Heart right ventricle (tissue), 16 donors: ENCODE measurements at regions not wholly inside any gene's neighbourhood (a gene's known extent, or its start where the extent isn't known, plus 50 kb on each side); places are given as distances from the start of the nearest gene placed in this dataset.

Source experiments
- ATAC-seq, 8 donors: fragments of 200-7000 bp; cut with Tn5 transposase; one replicate each; pipeline ENCODE4 v1.9.1; 2020; ENCODE audit warnings: mild to moderate bottlenecking in 8 of 8, moderate library complexity in 8 of 8, moderate number of reproducible peaks in 1 of 8
- DNase-seq, 2 donors: peaks; one replicate each; pipeline ENCODE4 v3.0.0-alpha.2; 2020
- H3K27ac ChIP-seq, 10 donors: fragments of 200-600 bp; sonication (generic) in 2 of 10; one replicate each; pipeline versions ENCODE4 v1.5.0 to v1.8.0; 2020 to 2022; ENCODE audit warnings: mild to moderate bottlenecking in 3 of 10
- H3K27me3 ChIP-seq, 7 donors: fragments of 200-600 bp; one replicate each; pipeline ENCODE4 v1.8.0; 2021 to 2022; ENCODE audit warnings: mild to moderate bottlenecking in 2 of 7
- H3K36me3 ChIP-seq, 9 donors: fragments of 200-600 bp; sonication (generic) in 1 of 9; one replicate each; pipeline versions ENCODE4 v1.5.0 to v1.8.0; 2020 to 2022; ENCODE audit warnings: mild to moderate bottlenecking in 2 of 9
- H3K4me1 ChIP-seq, 9 donors: fragments of 200-600 bp; sonication (generic) in 1 of 9; one replicate each; pipeline versions ENCODE4 v1.5.0 to v1.8.0; 2020 to 2022; ENCODE audit warnings: mild to moderate bottlenecking in 4 of 9
- H3K4me3 ChIP-seq, 10 donors: fragments of 200-600 bp; sonication (generic) in 2 of 10; one replicate each; pipeline versions ENCODE4 v1.5.0 to v1.8.0; 2020 to 2022; ENCODE audit warnings: mild to moderate bottlenecking in 7 of 10, moderate library complexity in 2 of 10
- H3K9me3 ChIP-seq, 11 donors: fragments of 200-600 bp in 10 of 11; sonication (generic) in 2 of 11; one replicate each; pipeline versions ENCODE4 v1.5.0 to v1.8.0; 2013 to 2022; ENCODE audit warnings: mild to moderate bottlenecking in 2 of 11, control low read depth in 1 of 11, moderate library complexity in 1 of 11
- WGBS, 2 donors: extraction: QIAGEN DNeasy Blood & Tissue Kit; methylation state at CpG; one replicate each; pipeline ENCODE4 v1.1.7; 2013; ENCODE audit warnings: inconsistent platforms in 1 of 2; 5-methylcytosine and 5-hydroxymethylcytosine counted together
- intact Hi-C, 10 donors: fragments of 100-400 bp; cut with DNase I; formaldehyde crosslinking; loops; one replicate each; pipeline versions ENCODE4 v1.11.1 to v1.14.2; 2022
- TF ChIP-seq, protein P1 (sequence below), 9 donors: fragments of 200-600 bp; sonication (generic) in 2 of 9; IDR thresholded peaks; one replicate each; pipeline versions ENCODE4 v1.5.0 to v1.8.0; 2021 to 2022; ENCODE audit warnings: antibody characterized with exemption in 9 of 9, mild to moderate bottlenecking in 5 of 9, moderate library complexity in 1 of 9
- donor health status: Arrhythmogenic right ventricular cardiomyopathy.
- donor health status: ischemic (EF 13 %, LVEDD 7.1; RV severe dilation, severe dysfunction).
- donor health status: healthy with polysubstance abuse.
- donor health status: DM: no; HTN: yes; CAD: no.
- donor health status: DM: no; HTN: no; CAD: no.
- donor health status: ischemic (EF 25% LVEDD 6.9; RV normal size, moderate dysfunction).
- donor health status: ischemic (EF 25% LVEDD 5.7; RV mildly dilated, moderate dysfunction).
- donor health status: healthy.
- donor health status: DM: yes; HTN: yes; CAD: no.
- donor health status: Ischemic cardiomyopathy.
- donor health status: ischemic (EF 35%, LVEDD 5.7; RV mildly dilated, moderate dysfunction).
- donor health status: nonischemic (EF 11% LVEDD 7.7; RV severe dilation, severe dysfunction).
- donor health status: DM: yes; HTN: yes; CAD: no.
- donor health status: PGD.
- donor health status: ischemic (EF 29% LVEDD 5.4; RV normal size, mild dysfunction).
- donor health status: nonischemic (EF 23%, LVEDD 6.1; RV moderate dilation, normal function).

GRCh38 chr14:29493849-29494248, 433.8 kb downstream of the PRKD1 start:
- H3K27me3 ChIP-seq, result peaks cover 0 to 2% (median 0%) of the 10 kb centered on the region in 7 donors
- WGBS, 2 donors, result 58 to 72% methylated on average over 4 of the region's 4 CpGs
- H3K4me1 ChIP-seq, result no peaks in the 10 kb centered on the region
- H3K36me3 ChIP-seq, result no peaks in the 10 kb centered on the region
- TF ChIP-seq, protein P1, sequence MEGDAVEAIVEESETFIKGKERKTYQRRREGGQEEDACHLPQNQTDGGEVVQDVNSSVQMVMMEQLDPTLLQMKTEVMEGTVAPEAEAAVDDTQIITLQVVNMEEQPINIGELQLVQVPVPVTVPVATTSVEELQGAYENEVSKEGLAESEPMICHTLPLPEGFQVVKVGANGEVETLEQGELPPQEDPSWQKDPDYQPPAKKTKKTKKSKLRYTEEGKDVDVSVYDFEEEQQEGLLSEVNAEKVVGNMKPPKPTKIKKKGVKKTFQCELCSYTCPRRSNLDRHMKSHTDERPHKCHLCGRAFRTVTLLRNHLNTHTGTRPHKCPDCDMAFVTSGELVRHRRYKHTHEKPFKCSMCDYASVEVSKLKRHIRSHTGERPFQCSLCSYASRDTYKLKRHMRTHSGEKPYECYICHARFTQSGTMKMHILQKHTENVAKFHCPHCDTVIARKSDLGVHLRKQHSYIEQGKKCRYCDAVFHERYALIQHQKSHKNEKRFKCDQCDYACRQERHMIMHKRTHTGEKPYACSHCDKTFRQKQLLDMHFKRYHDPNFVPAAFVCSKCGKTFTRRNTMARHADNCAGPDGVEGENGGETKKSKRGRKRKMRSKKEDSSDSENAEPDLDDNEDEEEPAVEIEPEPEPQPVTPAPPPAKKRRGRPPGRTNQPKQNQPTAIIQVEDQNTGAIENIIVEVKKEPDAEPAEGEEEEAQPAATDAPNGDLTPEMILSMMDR (IDR thresholded peaks at IDR 0.05), result no peak
- no peak overlapping the region for H3K4me3 ChIP-seq
- no peak overlapping the region for H3K27ac ChIP-seq
- intact Hi-C loops, result no loop called here
- DNase-seq (no peak), ATAC-seq (no peak)
- H3K9me3 ChIP-seq, result peaks cover 0 to 10% (median 0%) of the 10 kb centered on the region in 11 donors

DNA sequence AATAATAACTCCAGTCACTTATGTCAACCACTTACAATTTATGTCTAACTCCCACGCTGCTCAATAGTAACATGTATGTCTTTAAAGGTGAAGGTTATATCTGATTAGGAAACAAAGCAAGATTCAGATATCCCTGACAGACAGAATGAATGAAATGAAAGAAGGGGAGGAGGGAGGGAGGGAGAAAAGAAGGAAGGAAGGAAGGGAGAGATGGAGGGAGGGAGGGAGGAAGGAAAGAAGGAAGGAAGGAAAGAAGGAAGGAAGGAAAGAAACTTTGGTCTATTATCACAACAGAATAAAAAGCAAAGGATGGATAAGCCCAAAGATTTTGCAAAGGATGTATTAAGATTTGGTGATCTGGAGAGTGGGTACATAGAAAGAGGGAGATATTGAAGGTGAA, 433.3 kb downstream of the PRKD1 start:
- Histone ChIP-seq H3K4me1 (no peaks in the 10 kb centered on the region), H3K27ac (no peak overlapping the region), H3K36me3 (no peaks in the 10 kb centered on the region), H3K9me3 (peaks cover 0 to 10% (median 0%) of the 10 kb centered on the region in 11 donors), H3K4me3 (no peak overlapping the region), H3K27me3 (peaks cover 0 to 2% (median 0%) of the 10 kb centered on the region in 7 donors)
- intact Hi-C loops, result no loop called here
- DNase-seq (no peak), ATAC-seq (no peak)
- TF ChIP-seq, protein P1 (IDR thresholded peaks at IDR 0.05), result no peak
- WGBS, 2 donors, result 62 to 83% methylated on average over 1 of the region's 1 CpG

DNA sequence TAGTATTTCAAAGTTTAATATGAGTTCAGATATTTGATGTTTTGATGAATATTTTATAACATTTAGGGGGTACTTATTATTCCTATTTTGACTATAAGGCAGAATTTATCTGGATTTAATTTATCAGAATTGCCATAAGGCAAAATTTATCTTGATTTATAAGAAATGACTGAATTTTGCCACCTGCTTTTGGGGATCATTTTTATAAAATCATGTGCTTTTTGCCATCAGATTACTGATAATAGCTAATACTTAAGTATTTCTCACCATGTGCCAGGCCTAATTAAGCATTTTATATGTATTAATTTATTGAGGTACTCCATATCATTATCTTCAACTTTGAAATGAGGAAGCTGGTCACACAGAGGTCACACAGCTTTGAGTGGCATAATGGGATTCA, 423.7 kb downstream of the PRKD1 start:
- intact Hi-C loops, result no loop called here
- H3K27me3 ChIP-seq, result no peaks in the 10 kb centered on the region
- no peaks in the 10 kb centered on the region for H3K36me3 ChIP-seq
- ATAC-seq (no peak), DNase-seq (no peak)
- no peaks in the 10 kb centered on the region for H3K4me1 ChIP-seq
- H3K4me3 ChIP-seq, result no peak overlapping the region
- no peak overlapping the region for H3K27ac ChIP-seq
- TF ChIP-seq, protein P1 (IDR thresholded peaks at IDR 0.05), result no peak
- peaks cover 0 to 8% (median 0%) of the 10 kb centered on the region in 11 donors for H3K9me3 ChIP-seq

DNA sequence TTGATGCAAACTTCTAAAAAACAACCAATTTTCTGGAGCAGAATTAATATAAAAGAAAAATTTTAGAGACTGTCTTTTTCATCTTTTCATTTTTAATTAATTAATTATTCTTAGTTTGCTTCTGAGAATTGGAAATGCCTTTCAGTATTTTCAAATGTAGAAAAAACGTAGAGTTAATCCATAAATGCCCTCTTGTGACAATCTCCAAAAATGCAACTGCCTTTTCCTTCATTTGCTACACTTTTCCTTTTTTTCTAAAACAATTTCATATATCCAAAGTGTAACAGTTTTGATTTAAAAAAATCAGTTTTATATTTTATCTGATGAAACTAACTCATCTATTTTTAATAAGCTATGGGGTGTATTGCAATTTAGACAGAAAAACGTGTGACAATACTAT, 409.3 kb downstream of the PRKD1 start:
- no peak for ATAC-seq
- Histone ChIP-seq H3K9me3 (peaks cover 0 to 11% (median 0%) of the 10 kb centered on the region in 11 donors), H3K36me3 (no peaks in the 10 kb centered on the region), H3K4me1 (no peaks in the 10 kb centered on the region), H3K4me3 (no peak overlapping the region), H3K27ac (no peak overlapping the region), H3K27me3 (peaks cover 0 to 12% (median 0%) of the 10 kb centered on the region in 7 donors)
- DNase-seq, result no peak
- intact Hi-C loops, result no loop called here
- 28 to 32% methylated on average over 2 of the region's 2 CpGs for WGBS, 2 donors
- TF ChIP-seq, protein P1 (IDR thresholded peaks at IDR 0.05), result no peak
